ENCODE measurements at regions not wholly inside any gene's neighbourhood (a gene's known extent, or its start where the extent isn't known, plus 50 kb on each side); places are given as distances from the start of the nearest gene placed in this dataset.
"Not testable (repeated sequence)": the region's sequence is repeated elsewhere in the genome, so short reads cannot be mapped to it uniquely, and the experiment has no call there.

DNA sequence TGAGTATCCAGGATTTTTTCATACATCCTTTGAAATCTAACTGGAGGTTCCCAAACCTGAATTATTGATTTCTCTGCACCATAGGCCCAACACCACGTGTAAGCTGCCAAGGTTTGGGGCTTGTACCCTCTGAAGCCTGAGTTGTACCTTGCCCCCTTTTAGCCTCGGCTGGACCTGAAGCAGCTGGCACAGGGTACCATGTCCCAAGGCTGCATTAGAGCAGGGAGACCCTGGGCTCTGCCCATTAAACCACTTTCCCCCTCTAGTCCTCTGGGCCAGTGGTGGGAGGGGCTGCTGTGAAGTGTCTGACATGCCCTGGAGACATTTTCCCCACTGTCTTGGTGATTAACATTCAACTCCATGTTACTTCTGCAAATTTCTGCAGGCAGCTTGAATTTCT, 532.9 kb upstream of the NUDT12 start:
- no peak for DNase-seq (ENCODE audit: low read depth, low spot score)
- H3K4me3 ChIP-seq (ENCODE audit: low read depth, low read length): no peak overlapping the region
- in situ Hi-C loops (cut with HindIII; ENCODE audit: low sequenced_read_pairs): no loop called here
- TF ChIP-seq, protein P1, sequence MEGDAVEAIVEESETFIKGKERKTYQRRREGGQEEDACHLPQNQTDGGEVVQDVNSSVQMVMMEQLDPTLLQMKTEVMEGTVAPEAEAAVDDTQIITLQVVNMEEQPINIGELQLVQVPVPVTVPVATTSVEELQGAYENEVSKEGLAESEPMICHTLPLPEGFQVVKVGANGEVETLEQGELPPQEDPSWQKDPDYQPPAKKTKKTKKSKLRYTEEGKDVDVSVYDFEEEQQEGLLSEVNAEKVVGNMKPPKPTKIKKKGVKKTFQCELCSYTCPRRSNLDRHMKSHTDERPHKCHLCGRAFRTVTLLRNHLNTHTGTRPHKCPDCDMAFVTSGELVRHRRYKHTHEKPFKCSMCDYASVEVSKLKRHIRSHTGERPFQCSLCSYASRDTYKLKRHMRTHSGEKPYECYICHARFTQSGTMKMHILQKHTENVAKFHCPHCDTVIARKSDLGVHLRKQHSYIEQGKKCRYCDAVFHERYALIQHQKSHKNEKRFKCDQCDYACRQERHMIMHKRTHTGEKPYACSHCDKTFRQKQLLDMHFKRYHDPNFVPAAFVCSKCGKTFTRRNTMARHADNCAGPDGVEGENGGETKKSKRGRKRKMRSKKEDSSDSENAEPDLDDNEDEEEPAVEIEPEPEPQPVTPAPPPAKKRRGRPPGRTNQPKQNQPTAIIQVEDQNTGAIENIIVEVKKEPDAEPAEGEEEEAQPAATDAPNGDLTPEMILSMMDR (IDR thresholded peaks at IDR 0.05; ENCODE audit: low read depth, low read length): no peak

DNA sequence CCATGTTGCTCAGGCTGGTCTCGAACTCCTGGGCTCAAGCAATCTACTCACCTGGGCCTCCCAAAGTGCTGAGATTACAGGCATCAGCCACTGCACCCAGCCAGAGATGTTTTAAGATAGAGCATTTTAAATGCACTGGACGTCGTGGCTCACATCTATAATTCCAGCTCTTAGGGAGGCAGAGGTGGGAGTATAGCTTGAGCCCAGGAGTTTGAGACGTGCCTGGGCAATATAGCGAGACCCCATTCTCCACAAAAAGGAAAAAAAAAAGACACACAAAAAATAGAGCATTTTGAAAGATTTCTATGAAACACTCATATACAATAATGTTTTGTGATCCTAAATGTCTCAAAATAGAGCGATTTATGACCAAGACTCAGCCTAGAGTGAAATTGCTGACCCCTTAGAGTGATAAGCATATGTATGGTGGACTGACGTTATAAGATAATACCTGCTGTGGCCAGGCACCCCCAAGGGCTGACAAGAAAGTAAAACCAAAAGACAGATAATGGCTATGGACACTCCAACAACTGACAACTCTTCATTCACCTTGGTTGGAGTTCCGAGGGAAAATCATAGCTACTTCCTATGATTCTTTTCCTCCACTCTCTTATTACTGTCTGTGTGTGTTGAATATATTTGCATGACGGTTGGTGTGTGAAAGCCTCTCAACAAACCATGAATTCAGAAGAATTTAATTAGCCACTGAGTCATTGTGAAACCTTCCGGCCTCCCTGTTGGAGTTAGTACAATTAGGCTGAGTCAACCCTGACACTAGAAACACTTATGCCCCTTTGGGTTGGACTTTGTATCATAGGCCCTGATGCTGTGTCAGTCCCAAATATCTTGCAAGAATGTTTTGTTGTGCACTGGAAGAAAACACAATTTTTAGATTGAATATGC, 526.5 kb upstream of the NUDT12 start:
- no peak overlapping the region for H3K4me3 ChIP-seq (ENCODE audit: low read depth, low read length)
- DNase-seq (ENCODE audit: low read depth, low spot score): peak; percentile 62
- TF ChIP-seq, protein P1 (IDR thresholded peaks at IDR 0.05; ENCODE audit: low read depth, low read length): no peak
- in situ Hi-C loops (cut with HindIII; ENCODE audit: low sequenced_read_pairs): no loop called here

DNA sequence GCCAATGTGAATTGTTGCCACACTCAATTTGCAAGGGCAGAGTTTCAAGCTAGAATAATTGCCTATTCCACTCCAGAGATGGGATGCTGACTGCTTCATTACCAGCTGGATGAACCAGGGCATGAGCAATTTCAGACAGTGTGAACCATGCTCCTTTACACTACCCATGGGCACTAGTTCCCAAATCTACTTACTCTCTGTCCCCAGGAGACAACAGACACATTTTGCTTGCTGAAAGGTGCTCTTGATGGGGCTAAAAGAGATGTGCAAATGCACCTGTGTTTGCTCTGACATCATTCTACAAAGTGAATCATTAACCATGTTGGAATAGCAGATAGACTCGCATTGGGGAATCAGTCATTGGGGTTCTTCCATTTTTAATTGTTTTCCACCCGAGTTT, 522.3 kb upstream of the NUDT12 start:
- no peak overlapping the region for H3K4me3 ChIP-seq (ENCODE audit: low read depth, low read length)
- TF ChIP-seq, protein P1 (IDR thresholded peaks at IDR 0.05; ENCODE audit: low read depth, low read length): no peak
- in situ Hi-C loops (cut with HindIII; ENCODE audit: low sequenced_read_pairs): no loop called here
- DNase-seq (ENCODE audit: low read depth, low spot score): no peak

DNA sequence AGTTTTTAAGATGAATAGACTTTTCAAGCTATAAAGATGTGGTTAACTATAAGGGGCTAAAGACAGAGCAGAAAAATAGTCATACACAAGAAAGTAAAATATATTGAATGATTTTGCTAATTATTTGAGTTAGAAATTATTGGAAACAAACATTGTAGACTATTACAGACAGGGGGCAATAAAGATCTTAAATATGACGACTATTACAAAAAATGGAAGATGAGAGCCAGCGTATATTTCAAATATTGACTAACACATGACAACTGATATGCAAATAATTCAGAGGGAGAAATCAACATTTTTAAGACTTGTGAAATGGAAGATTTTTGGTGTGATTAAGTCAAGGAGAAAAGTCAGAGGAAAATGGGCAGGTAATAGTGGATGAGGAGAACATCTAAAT, 520.2 kb upstream of the NUDT12 start:
- H3K4me3 ChIP-seq (ENCODE audit: low read depth, low read length): no peak overlapping the region
- in situ Hi-C loops (cut with HindIII; ENCODE audit: low sequenced_read_pairs): no loop called here
- TF ChIP-seq, protein P1 (IDR thresholded peaks at IDR 0.05; ENCODE audit: low read depth, low read length): no peak
- no peak for DNase-seq (ENCODE audit: low read depth, low spot score)

DNA sequence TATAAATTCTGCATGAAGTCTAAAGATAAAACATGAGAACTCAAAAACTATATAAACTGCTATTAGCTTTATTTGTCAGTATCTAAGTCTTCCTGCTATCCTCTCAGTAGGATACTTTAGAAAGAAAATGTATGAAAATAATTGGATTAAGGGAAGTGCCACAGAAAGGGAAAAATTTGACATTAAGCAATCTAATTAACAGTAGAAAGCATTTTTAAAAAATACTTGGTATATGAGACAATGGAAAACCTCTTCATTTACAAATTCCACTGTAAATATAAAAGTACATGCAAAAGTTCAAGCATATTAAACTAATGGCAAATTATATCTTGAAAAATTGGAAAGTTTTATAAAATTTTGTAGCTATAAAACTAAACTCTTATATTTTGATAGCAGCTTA, 518.6 kb upstream of the NUDT12 start:
- H3K4me3 ChIP-seq (ENCODE audit: low read depth, low read length): no peak overlapping the region
- in situ Hi-C loops (cut with HindIII; ENCODE audit: low sequenced_read_pairs): no loop called here

DNA sequence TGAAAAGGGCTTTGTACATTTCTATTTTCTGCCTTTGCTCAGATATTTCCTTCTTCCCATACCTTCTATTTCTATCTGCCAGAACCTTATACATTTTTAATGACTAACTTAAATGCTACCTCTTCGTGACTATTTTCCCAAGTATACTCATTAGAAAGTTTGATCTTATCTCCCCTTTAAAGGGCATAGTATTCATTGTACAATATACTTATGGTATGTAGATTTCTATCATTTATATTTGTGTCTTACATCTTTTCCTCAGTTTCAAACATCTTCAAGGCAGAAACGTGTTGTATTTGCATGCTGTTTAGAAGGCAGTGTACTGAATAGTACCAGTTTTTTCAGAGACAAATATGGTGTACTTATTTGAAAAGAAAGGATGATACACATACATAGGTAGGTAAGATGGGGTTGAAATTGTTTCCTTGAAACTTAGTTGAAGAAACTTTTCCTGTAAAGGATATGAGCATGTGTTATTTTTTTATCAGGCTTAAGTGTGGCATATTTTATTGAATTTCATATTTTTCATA, 518.1 kb upstream of the NUDT12 start:
- in situ Hi-C loops (cut with HindIII; ENCODE audit: low sequenced_read_pairs): no loop called here
- H3K4me3 ChIP-seq (ENCODE audit: low read depth, low read length): no peak overlapping the region
- TF ChIP-seq, protein P1 (IDR thresholded peaks at IDR 0.05; ENCODE audit: low read depth, low read length): no peak
- no peak for DNase-seq (ENCODE audit: low read depth, low spot score)

More for the DNA sequence above, 518.6 kb upstream of the NUDT12 start:
- TF ChIP-seq, protein P1 (IDR thresholded peaks at IDR 0.05; ENCODE audit: low read depth, low read length): no peak
- no peak for DNase-seq (ENCODE audit: low read depth, low spot score)

DNA sequence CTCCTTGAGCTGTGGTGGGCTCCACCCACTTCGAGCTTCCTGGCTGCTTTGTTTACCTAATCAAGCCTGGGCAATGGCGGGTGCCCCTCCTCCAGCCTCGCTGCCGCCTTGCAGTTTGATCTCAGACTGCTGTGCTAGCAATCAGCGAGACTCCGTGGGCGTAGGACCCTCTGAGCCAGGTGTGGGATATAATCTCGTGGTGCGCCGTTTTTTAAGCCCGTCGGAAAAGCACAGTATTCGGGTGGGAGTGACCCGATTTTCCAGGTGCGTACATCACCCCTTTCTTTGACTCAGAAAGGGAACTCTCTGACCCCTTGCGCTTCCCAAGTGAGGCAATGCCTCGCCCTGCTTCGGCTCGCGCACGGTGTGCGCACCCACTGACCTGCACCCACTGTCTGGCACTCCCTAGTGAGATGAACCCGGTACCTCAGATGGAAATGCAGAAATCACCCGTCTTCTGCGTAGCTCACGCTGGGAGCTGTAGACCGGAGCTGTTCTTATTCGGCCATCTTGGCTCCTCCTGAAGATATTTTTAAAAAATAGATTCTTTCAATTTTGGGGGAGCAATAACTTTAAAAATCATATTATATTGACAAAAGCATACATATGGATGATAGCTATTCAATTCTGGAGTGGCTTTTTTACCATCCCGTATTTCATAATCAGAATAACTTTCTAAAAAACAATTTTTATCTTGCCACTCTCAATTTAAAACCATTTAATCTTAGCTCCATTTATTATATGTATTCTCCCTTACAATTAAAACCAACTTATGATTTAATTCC, 517.5 kb upstream of the NUDT12 start:
- H3K4me3 ChIP-seq (ENCODE audit: low read depth, low read length); DNase-seq (ENCODE audit: low read depth, low spot score); in situ Hi-C loops (cut with HindIII; ENCODE audit: low sequenced_read_pairs): not testable (repeated sequence)
